ENCODE measurements at regions not wholly inside any gene's neighbourhood (a gene's known extent, or its start where the extent isn't known, plus 50 kb on each side); places are given as distances from the start of the nearest gene placed in this dataset.

DNA sequence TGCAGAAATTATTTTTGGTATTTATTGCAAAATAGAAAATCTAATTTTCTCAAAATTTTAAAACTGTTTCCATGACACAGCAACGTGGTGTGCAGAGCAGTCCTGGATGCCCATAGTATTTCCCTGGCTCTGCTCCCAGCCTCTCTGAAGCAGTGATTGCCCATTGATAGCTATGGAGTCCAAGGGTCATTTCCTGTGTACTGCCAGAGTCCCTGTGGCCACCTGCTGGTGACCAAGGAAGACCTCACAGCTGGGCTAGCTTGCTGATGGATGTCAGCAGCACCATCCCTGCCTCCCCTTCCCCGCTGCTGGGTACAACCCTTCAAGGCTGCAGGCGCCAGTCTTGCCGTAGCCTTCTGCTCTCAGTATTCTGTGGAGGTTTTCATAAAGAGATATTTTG, 184.1 kb downstream of the DIRAS2 start:
- Histone ChIP-seq H3K27me3 (ENCODE audit: control insufficient read depth, insufficient read depth, low read length, poor library complexity, severe bottlenecking) (no peaks in the 10 kb centered on the region), H3K4me1 (ENCODE audit: control insufficient read depth, insufficient read depth, low read length) (peaks cover 7% of the 10 kb centered on the region), H3K9me3 (ENCODE audit: control insufficient read depth, low read length) (no peaks in the 10 kb centered on the region), H3K4me3 (ENCODE audit: insufficient read depth, low read depth, low read length) (no peak overlapping the region), H3K36me3 (ENCODE audit: control insufficient read depth, insufficient read depth, low read length) (no peaks in the 10 kb centered on the region), H3K27ac (ENCODE audit: insufficient read depth, low read depth, low read length, poor library complexity, severe bottlenecking) (no peak overlapping the region)
- 87 to 91% methylated on average over 4 of the region's 4 CpGs for WGBS, 2 experiments

DNA sequence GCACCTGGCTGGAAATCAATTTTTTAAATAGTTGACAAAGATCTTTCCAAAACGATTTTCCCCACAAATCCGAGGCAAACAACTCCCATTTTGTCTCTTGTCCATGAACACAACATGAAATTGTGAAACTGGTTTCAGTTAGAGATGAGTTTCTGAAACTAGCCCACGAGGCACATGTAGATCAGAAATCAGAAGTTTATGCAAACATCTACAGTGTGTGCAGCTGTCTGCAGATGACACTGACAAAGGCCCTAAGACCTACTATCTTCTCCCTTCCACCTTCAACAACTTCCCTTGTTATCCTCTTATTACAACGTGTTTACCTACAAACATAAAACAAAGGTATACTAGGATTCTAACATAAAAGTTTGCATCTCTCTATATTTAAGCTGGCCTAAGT, 183.3 kb downstream of the DIRAS2 start:
- 90 to 95% methylated on average over 4 of the region's 4 CpGs for WGBS, 2 experiments
- Histone ChIP-seq H3K4me1 (ENCODE audit: control insufficient read depth, insufficient read depth, low read length) (peaks cover 7% of the 10 kb centered on the region), H3K27me3 (ENCODE audit: control insufficient read depth, insufficient read depth, low read length, poor library complexity, severe bottlenecking) (no peaks in the 10 kb centered on the region), H3K36me3 (ENCODE audit: control insufficient read depth, insufficient read depth, low read length) (no peaks in the 10 kb centered on the region), H3K27ac (ENCODE audit: insufficient read depth, low read depth, low read length, poor library complexity, severe bottlenecking) (no peak overlapping the region), H3K4me3 (ENCODE audit: insufficient read depth, low read depth, low read length) (no peak overlapping the region), H3K9me3 (ENCODE audit: control insufficient read depth, low read length) (no peaks in the 10 kb centered on the region)

- Histone ChIP-seq H3K4me3 (ENCODE audit: insufficient read depth, low read depth, low read length) (no peak overlapping the region), H3K4me1 (ENCODE audit: control insufficient read depth, insufficient read depth, low read length) (peaks cover 7% of the 10 kb centered on the region), H3K36me3 (ENCODE audit: control insufficient read depth, insufficient read depth, low read length) (no peaks in the 10 kb centered on the region), H3K27ac (ENCODE audit: insufficient read depth, low read depth, low read length, poor library complexity, severe bottlenecking) (no peak overlapping the region), H3K9me3 (ENCODE audit: control insufficient read depth, low read length) (no peaks in the 10 kb centered on the region), H3K27me3 (ENCODE audit: control insufficient read depth, insufficient read depth, low read length, poor library complexity, severe bottlenecking) (no peaks in the 10 kb centered on the region)
- WGBS, 2 experiments, result 57 to 70% methylated on average over 6 to 7 of the region's 7 CpGs
These were observed 182.4 kb downstream of the DIRAS2 start for GRCh38 chr9:90460220-90460619.

- WGBS, 2 experiments, result 100% methylated on average over 1 to 2 of the region's 2 CpGs
- H3K27me3 ChIP-seq (ENCODE audit: control insufficient read depth, insufficient read depth, low read length, poor library complexity, severe bottlenecking), result no peaks in the 10 kb centered on the region
These were observed 177.6 kb downstream of the DIRAS2 start for GRCh38 chr9:90464978-90465377.

DNA sequence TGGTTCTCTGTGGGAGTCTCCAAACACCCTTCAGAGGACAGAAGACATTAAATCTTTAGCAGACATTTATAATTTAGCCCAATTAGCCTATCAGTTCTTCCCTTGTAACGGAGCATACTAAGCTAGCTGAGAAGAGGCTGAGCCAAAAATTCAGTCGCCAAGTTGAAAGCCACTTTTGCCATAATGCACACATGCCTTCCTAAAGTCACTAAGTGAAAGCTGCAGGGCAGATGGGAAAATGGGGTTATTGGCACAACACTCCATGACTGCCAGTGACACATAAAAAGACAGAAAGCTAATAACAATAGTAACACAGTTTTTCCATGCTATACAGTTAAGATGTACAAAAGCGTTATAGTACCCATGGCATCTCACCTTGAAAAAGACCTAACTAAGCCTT, 176.2 kb downstream of the DIRAS2 start:
- no peaks in the 10 kb centered on the region for H3K27me3 ChIP-seq (ENCODE audit: control insufficient read depth, insufficient read depth, low read length, poor library complexity, severe bottlenecking)
- H3K9me3 ChIP-seq (ENCODE audit: control insufficient read depth, low read length), result no peaks in the 10 kb centered on the region
- H3K4me3 ChIP-seq (ENCODE audit: insufficient read depth, low read depth, low read length), result no peak overlapping the region
- WGBS, 2 experiments, result 95% methylated on average over 3 of the region's 3 CpGs
- H3K27ac ChIP-seq (ENCODE audit: insufficient read depth, low read depth, low read length, poor library complexity, severe bottlenecking), result no peak overlapping the region
- H3K4me1 ChIP-seq (ENCODE audit: control insufficient read depth, insufficient read depth, low read length), result no peaks in the 10 kb centered on the region
- no peaks in the 10 kb centered on the region for H3K36me3 ChIP-seq (ENCODE audit: control insufficient read depth, insufficient read depth, low read length)

More at GRCh38 chr9:90464978-90465377, 177.6 kb downstream of the DIRAS2 start:
- peaks cover 6% of the 10 kb centered on the region for H3K4me1 ChIP-seq (ENCODE audit: control insufficient read depth, insufficient read depth, low read length)
- no peak overlapping the region for H3K27ac ChIP-seq (ENCODE audit: insufficient read depth, low read depth, low read length, poor library complexity, severe bottlenecking)
- no peak overlapping the region for H3K4me3 ChIP-seq (ENCODE audit: insufficient read depth, low read depth, low read length)
- no peaks in the 10 kb centered on the region for H3K9me3 ChIP-seq (ENCODE audit: control insufficient read depth, low read length)
- H3K36me3 ChIP-seq (ENCODE audit: control insufficient read depth, insufficient read depth, low read length), result no peaks in the 10 kb centered on the region

DNA sequence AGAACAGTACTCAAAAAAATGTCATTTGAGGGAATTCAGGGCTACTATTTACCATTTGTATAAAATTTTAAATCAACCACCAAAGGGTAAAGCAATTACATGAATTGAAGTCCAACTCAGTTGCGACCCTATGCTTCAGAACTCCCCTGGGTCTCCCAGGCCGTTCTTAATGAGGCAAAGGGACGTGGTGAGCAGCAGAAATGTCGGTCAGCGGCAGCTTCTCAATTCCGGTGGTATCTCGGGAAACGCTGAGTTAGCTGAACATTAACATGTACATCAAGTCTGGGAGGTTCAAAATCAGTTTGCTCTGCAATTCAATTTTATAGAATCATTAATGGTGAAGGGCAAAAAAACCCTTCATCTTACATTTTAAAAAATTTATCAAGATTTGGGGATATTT, 173.2 kb downstream of the DIRAS2 start:
- no peaks in the 10 kb centered on the region for H3K36me3 ChIP-seq (ENCODE audit: control insufficient read depth, insufficient read depth, low read length)
- H3K4me3 ChIP-seq (ENCODE audit: insufficient read depth, low read depth, low read length), result no peak overlapping the region
- H3K27me3 ChIP-seq (ENCODE audit: control insufficient read depth, insufficient read depth, low read length, poor library complexity, severe bottlenecking), result no peaks in the 10 kb centered on the region
- H3K4me1 ChIP-seq (ENCODE audit: control insufficient read depth, insufficient read depth, low read length), result no peaks in the 10 kb centered on the region
- no peak overlapping the region for H3K27ac ChIP-seq (ENCODE audit: insufficient read depth, low read depth, low read length, poor library complexity, severe bottlenecking)
- no peaks in the 10 kb centered on the region for H3K9me3 ChIP-seq (ENCODE audit: control insufficient read depth, low read length)
- 93 to 94% methylated on average over 8 of the region's 8 CpGs for WGBS, 2 experiments

- WGBS, 2 experiments, result 86 to 89% methylated on average over 6 of the region's 6 CpGs
- H3K27ac ChIP-seq (ENCODE audit: insufficient read depth, low read depth, low read length, poor library complexity, severe bottlenecking), result no peak overlapping the region
These were observed 172.7 kb downstream of the DIRAS2 start for GRCh38 chr9:90469865-90470387.

GRCh38 chr9:90476058-90476457, 166.6 kb downstream of the DIRAS2 start:
- no peaks in the 10 kb centered on the region for H3K36me3 ChIP-seq (ENCODE audit: control insufficient read depth, insufficient read depth, low read length)
- H3K4me3 ChIP-seq (ENCODE audit: insufficient read depth, low read depth, low read length), result no peak overlapping the region
- no peaks in the 10 kb centered on the region for H3K4me1 ChIP-seq (ENCODE audit: control insufficient read depth, insufficient read depth, low read length)
- H3K27me3 ChIP-seq (ENCODE audit: control insufficient read depth, insufficient read depth, low read length, poor library complexity, severe bottlenecking), result no peaks in the 10 kb centered on the region
- no peaks in the 10 kb centered on the region for H3K9me3 ChIP-seq (ENCODE audit: control insufficient read depth, low read length)
- H3K27ac ChIP-seq (ENCODE audit: insufficient read depth, low read depth, low read length, poor library complexity, severe bottlenecking), result no peak overlapping the region

More at GRCh38 chr9:90469865-90470387, 172.7 kb downstream of the DIRAS2 start:
- H3K9me3 ChIP-seq (ENCODE audit: control insufficient read depth, low read length), result no peaks in the 10 kb centered on the region
- H3K36me3 ChIP-seq (ENCODE audit: control insufficient read depth, insufficient read depth, low read length), result no peaks in the 10 kb centered on the region
- no peak overlapping the region for H3K4me3 ChIP-seq (ENCODE audit: insufficient read depth, low read depth, low read length)
- no peaks in the 10 kb centered on the region for H3K27me3 ChIP-seq (ENCODE audit: control insufficient read depth, insufficient read depth, low read length, poor library complexity, severe bottlenecking)
- no peaks in the 10 kb centered on the region for H3K4me1 ChIP-seq (ENCODE audit: control insufficient read depth, insufficient read depth, low read length)

- H3K36me3 ChIP-seq (ENCODE audit: control insufficient read depth, insufficient read depth, low read length), result no peaks in the 10 kb centered on the region
- H3K27ac ChIP-seq (ENCODE audit: insufficient read depth, low read depth, low read length, poor library complexity, severe bottlenecking), result no peak overlapping the region
- no peaks in the 10 kb centered on the region for H3K4me1 ChIP-seq (ENCODE audit: control insufficient read depth, insufficient read depth, low read length)
- H3K4me3 ChIP-seq (ENCODE audit: insufficient read depth, low read depth, low read length), result no peak overlapping the region
- no peaks in the 10 kb centered on the region for H3K27me3 ChIP-seq (ENCODE audit: control insufficient read depth, insufficient read depth, low read length, poor library complexity, severe bottlenecking)
- no peaks in the 10 kb centered on the region for H3K9me3 ChIP-seq (ENCODE audit: control insufficient read depth, low read length)
- 94 to 100% methylated on average over 2 of the region's 2 CpGs for WGBS, 2 experiments
These were observed 165.1 kb downstream of the DIRAS2 start for GRCh38 chr9:90477535-90477934.

DNA sequence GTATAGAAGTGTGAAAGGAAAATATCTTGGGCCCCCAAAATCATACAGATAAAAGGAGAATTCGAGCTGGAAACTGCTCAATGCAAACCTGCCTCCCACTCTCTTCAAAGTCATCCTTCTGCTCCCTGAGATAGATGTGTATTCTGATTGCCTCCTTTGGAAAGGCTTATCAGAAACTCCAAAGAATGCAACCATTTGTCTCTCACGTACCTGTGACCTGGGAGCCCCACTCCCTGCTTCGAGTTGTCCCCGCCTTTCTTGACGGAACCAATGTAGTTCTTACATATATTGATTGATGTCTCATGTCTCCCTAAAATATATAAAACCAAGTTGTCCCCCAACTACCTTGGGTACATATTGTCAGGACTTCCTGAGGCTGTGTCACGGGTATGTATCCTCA, 163.8 kb downstream of the DIRAS2 start:
- H3K27me3 ChIP-seq (ENCODE audit: control insufficient read depth, insufficient read depth, low read length, poor library complexity, severe bottlenecking), result no peaks in the 10 kb centered on the region
- H3K36me3 ChIP-seq (ENCODE audit: control insufficient read depth, insufficient read depth, low read length), result no peaks in the 10 kb centered on the region
- no peak overlapping the region for H3K4me3 ChIP-seq (ENCODE audit: insufficient read depth, low read depth, low read length)
- H3K4me1 ChIP-seq (ENCODE audit: control insufficient read depth, insufficient read depth, low read length), result no peaks in the 10 kb centered on the region
- H3K27ac ChIP-seq (ENCODE audit: insufficient read depth, low read depth, low read length, poor library complexity, severe bottlenecking), result no peak overlapping the region
- WGBS, 2 experiments, result 84 to 87% methylated on average over 6 of the region's 6 CpGs
- H3K9me3 ChIP-seq (ENCODE audit: control insufficient read depth, low read length), result no peaks in the 10 kb centered on the region

GRCh38 chr9:90485028-90485427, 157.6 kb downstream of the DIRAS2 start:
- Histone ChIP-seq H3K27ac (ENCODE audit: insufficient read depth, low read depth, low read length, poor library complexity, severe bottlenecking) (no peak overlapping the region), H3K9me3 (ENCODE audit: control insufficient read depth, low read length) (no peaks in the 10 kb centered on the region), H3K4me1 (ENCODE audit: control insufficient read depth, insufficient read depth, low read length) (no peaks in the 10 kb centered on the region), H3K36me3 (ENCODE audit: control insufficient read depth, insufficient read depth, low read length) (no peaks in the 10 kb centered on the region), H3K4me3 (ENCODE audit: insufficient read depth, low read depth, low read length) (no peak overlapping the region), H3K27me3 (ENCODE audit: control insufficient read depth, insufficient read depth, low read length, poor library complexity, severe bottlenecking) (no peaks in the 10 kb centered on the region)
- 85% methylated on average over 1 of the region's 1 CpG; no CpG with 5 or more reads in 1 of the 2 experiments for WGBS, 2 experiments
